HG03565 (cell line): ENCODE measurements at regions not wholly inside any gene's neighbourhood (a gene's known extent, or its start where the extent isn't known, plus 50 kb on each side); places are given as distances from the start of the nearest gene placed in this dataset.
"Not testable (repeated sequence)": the region's sequence is repeated elsewhere in the genome, so short reads cannot be mapped to it uniquely, and the experiment has no call there.

Source experiments
- ATAC-seq: cut with Tn5 transposase; IDR thresholded peaks from one replicate; pipeline ENCODE4 v1.9.1; 2021; ENCODE audit warnings: mild to moderate bottlenecking, moderate library complexity; ENCODE audit not compliant: unreplicated experiment

GRCh38 chr1:66455446-66455845 is 78.5 kb upstream of the SGIP1 start:
- no peak for ATAC-seq

- ATAC-seq: no peak
These were observed 73.2 kb upstream of the SGIP1 start for GRCh38 chr1:66460776-66461175.

GRCh38 chr1:66462313-66462712 is 71.6 kb upstream of the SGIP1 start:
- ATAC-seq: no peak

DNA sequence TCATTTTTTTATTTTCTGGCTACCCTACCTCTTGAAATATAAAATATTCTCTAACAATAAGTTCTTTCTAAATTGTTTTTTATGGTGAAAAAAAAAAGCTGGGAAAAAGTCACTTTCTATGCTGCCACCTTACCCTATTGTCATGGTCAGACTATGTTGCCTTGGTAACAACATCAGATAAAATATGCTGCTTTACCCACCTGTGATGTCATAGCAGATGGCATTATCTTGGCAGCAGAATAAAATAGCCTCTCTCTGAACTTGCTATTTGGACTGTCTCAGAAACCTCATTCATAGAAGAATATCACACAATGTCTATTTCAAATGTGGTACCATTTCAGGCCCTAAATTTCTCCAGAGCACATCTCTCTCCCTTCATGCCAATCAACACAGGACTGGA is 69.6 kb upstream of the SGIP1 start:
- ATAC-seq: no peak

DNA sequence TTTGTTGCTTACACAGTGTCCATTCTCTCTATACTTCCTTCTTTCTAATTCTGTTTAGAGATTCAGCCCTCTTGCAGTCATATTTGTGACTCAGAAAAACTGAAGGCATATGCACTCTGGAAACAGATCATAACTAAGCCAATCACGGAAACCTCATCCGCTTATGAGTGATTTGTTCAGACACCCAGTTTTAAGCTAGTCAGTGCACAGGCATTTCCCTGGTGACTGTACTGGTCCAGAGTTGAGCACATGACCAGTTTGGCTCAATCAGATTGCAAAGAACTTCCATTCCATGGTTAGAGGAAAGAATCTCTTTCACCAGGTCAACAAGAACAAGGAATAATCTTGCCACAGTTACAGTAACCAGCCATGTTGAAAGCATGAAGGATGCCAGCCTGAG is 69.2 kb upstream of the SGIP1 start:
- no peak for ATAC-seq

- not testable (repeated sequence) for ATAC-seq
These were observed 67.3 kb upstream of the SGIP1 start for GRCh38 chr1:66466695-66467094.

- ATAC-seq: no peak
These were observed 65.2 kb upstream of the SGIP1 start for GRCh38 chr1:66468722-66469121.

DNA sequence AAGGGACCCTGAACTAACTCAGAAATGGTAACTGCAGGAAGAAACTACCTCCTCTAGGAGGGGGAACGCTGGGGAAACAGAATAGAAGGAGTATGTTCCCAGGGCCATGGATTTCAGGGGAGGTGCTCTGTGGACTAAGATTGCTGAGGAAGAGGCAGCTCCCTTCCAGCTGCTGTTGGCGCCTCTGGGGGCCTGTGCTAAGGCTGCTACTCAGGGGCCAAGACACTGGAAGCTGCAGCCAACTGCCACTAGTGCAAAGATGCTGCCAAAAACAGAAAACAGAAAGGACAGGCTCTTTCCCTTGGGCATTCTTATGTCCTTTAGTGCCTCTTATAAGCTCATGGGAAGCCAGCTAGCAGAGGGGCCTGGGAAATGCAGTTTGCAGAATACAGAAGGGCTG is 58.0 kb upstream of the SGIP1 start:
- no peak for ATAC-seq

GRCh38 chr1:66476774-66477173 is 57.2 kb upstream of the SGIP1 start:
- ATAC-seq: no peak

DNA sequence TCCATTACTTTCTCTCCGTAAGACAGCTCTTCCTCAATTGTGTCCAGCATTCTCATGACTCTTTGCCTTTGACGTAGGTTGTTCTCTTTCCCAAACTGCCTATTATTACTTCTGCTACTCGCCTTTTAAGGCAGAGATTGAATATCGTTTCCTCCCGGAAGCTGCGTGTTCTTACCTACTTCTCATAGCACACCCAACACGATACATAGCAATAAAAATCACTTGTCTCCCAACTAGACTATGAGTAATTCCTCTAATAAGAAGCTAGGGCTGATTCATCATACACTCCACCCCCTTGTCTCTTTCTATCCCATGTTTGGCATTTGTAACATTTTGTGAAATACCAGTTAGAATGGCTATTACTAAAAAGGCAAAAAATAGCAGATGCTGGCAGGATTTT is 55.8 kb upstream of the SGIP1 start:
- no peak for ATAC-seq

DNA sequence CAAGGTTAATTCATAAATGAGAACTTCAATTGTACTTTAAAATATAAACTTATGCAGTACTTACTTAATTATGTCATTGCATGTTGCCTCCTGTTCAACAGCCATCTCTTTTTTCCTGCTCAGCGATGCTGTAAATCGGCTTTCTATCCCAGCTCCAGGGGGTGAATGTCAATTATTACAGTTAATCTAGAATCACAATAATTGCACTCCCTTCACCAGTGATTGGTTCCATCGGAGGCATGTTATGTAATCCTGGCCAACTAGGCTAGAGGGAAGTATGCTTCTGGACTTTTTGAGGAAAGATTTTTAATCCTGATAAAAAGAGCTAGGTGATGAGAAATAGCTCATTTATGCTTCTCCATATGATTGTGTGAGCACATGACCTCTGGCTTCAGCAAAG is 53.8 kb upstream of the SGIP1 start:
- no peak for ATAC-seq

DNA sequence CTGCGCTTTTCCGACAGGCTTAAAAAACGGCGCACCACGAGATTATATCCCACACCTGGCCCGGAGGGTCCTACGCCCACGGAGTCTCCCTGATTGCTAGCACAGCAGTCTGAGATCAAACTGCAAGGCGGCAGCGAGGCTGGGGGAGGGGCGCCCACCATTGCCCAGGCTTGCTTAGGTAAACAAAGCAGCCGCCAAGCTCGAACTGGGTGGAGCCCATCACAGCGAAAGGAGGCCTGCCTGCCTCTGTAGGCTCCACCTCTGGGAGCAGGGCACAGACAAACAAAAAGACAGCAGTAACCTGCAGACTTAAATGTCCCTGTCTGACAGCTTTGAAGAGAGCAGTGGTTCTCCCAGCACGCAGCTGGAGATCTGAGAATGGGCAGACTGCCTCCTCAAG is 52.7 kb upstream of the SGIP1 start:
- ATAC-seq: not testable (repeated sequence)
